ENCODE measurements at regions not wholly inside any gene's neighbourhood (a gene's known extent, or its start where the extent isn't known, plus 50 kb on each side); places are given as distances from the start of the nearest gene placed in this dataset.

DNA sequence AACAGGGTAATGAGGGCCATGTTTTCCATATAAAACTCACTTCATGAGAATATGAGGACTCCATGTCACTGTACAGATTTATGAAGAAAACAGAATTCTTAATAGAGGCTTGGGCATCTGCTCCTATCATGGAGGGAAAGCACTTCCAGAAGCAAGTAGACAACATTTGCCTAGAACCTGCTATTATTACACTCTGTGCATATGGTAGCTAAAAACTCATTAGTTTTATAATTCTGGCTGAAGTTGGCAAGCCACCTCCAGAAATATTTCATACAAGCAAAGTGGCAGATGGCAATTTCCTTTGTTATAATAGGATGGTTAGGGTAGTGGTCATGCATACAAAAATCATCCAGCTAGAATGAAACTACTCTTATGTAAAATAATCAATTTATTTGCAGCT lies 65.8 kb upstream of the TLK1 start:
- Histone ChIP-seq H3K4me2 (ENCODE audit: low read depth, low read length) (no peak overlapping the region), H3K27ac (ENCODE audit: insufficient read depth, low read length) (no peak overlapping the region), H4K5ac (ENCODE audit: low read depth, low read length) (no peak overlapping the region), H3K4ac (ENCODE audit: low read depth, low read length) (no peak overlapping the region), H2AK5ac (ENCODE audit: low read depth, low read length) (no peak overlapping the region), H2BK15ac (ENCODE audit: low read depth, low read length) (no peak overlapping the region), H3K18ac (ENCODE audit: low read depth, low read length) (no peak overlapping the region), H3K4me1 (ENCODE audit: control insufficient read depth, insufficient read depth, low read length) (no peaks in the 10 kb centered on the region; the same call in 1 of the 2 replicates), H3K27me3 (ENCODE audit: control insufficient read depth, insufficient read depth, low read length) (no peaks in the 10 kb centered on the region), H3K14ac (replicated peaks; ENCODE audit: low read depth, low read length) (peak overlapping the region; percentile 52; the same call in 1 of the 2 replicates), H2BK120ac (ENCODE audit: low read depth, low read length) (peak overlapping the region; percentile 57; the same call in 1 of the 2 replicates), H3K56ac (ENCODE audit: extremely low read depth, insufficient read depth, low read length) (no peak overlapping the region), H3K9ac (ENCODE audit: low read depth, low read length) (no peak overlapping the region), H4K91ac (ENCODE audit: insufficient read depth, low read depth, low read length) (peak overlapping the region; percentile 5; the same call in 1 of the 2 replicates), H4K8ac (ENCODE audit: low read depth in 2 of 2, low read length in 2 of 2) (no peak overlapping the region), H3K4me3 (ENCODE audit: insufficient read depth, low read depth, low read length) (no peak overlapping the region), H3K36me3 (ENCODE audit: control insufficient read depth, insufficient read depth, low read length) (no peaks in the 10 kb centered on the region), H3K9me3 (ENCODE audit: control insufficient read depth, insufficient read depth, low read length) (no peaks in the 10 kb centered on the region), H2BK20ac (ENCODE audit: low read depth, low read length) (peak overlapping the region; percentile 27; the same call in 1 of the 2 replicates), H3K23ac (ENCODE audit: low read depth, low read length) (no peak overlapping the region), H2AFZ (replicated peaks; ENCODE audit: low read length, poor library complexity) (no peak overlapping the region), H2BK5ac (ENCODE audit: low read depth, low read length, poor library complexity, severe bottlenecking) (no peak overlapping the region), H4K20me1 (ENCODE audit: insufficient read depth, low read length) (no peaks in the 10 kb centered on the region), H3K79me1 (ENCODE audit: low read depth in 1 of 2, low read length in 2 of 2) (no peaks in the 10 kb centered on the region), H3K9me1 (ENCODE audit: insufficient read depth, low read length) (no peaks in the 10 kb centered on the region), H2AK9ac (replicated peaks; ENCODE audit: low read depth, low read length, poor library complexity) (no peak overlapping the region)
- intact Hi-C loops (cut with micrococcal nuclease) (no loop called here), dilution Hi-C loops (cut with HindIII; ENCODE audit: low sequenced_read_pairs, unreplicated experiment) (no loop called here), in situ Hi-C loops (cut with MboI; ENCODE audit: low sequenced_read_pairs) (no loop called here)
- TF ChIP-seq NFE2L2 (IDR thresholded peaks at IDR 0.05; ENCODE audit: low read depth, low read length) (no peak), MAFK (IDR thresholded peaks at IDR 0.05; ENCODE audit: low read depth, low read length) (no peak), USF2 (IDR thresholded peaks at IDR 0.05; ENCODE audit: low read depth, low read length) (no peak), MXI1 (IDR thresholded peaks at IDR 0.05; ENCODE audit: borderline replicate concordance, low read depth, low read length) (no peak), RAD21 (IDR thresholded peaks at IDR 0.05; ENCODE audit: low read length) (no peak), CEBPB (IDR thresholded peaks at IDR 0.05; ENCODE audit: low read depth, low read length) (no peak), FOS (IDR thresholded peaks at IDR 0.05; ENCODE audit: low read depth, low read length) (no peak), SMC3 (IDR thresholded peaks at IDR 0.05; ENCODE audit: low read depth, low read length) (no peak), POLR2A (IDR thresholded peaks at IDR 0.05; ENCODE audit: low read depth, low read length) (no peak), CHD1 (IDR thresholded peaks at IDR 0.05; ENCODE audit: low read depth, low read length) (no peak), RFX5 (IDR thresholded peaks at IDR 0.05; ENCODE audit: low read depth, low read length) (no peak), CTCF (conservative IDR thresholded peaks at IDR 0.05; ENCODE audit: low read depth, low read length) (no peak), MAZ (IDR thresholded peaks at IDR 0.05; ENCODE audit: borderline replicate concordance, low read depth, low read length) (no peak), BHLHE40 (IDR thresholded peaks at IDR 0.05; ENCODE audit: low read depth, low read length) (no peak), RCOR1 (IDR thresholded peaks at IDR 0.05; ENCODE audit: insufficient replicate concordance, low read length) (no peak)
- TF ChIP-seq, protein P1, sequence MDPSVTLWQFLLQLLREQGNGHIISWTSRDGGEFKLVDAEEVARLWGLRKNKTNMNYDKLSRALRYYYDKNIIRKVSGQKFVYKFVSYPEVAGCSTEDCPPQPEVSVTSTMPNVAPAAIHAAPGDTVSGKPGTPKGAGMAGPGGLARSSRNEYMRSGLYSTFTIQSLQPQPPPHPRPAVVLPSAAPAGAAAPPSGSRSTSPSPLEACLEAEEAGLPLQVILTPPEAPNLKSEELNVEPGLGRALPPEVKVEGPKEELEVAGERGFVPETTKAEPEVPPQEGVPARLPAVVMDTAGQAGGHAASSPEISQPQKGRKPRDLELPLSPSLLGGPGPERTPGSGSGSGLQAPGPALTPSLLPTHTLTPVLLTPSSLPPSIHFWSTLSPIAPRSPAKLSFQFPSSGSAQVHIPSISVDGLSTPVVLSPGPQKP (IDR thresholded peaks at IDR 0.05; ENCODE audit: borderline replicate concordance, low read depth, low read length): no peak
- ChIA-PET CTCF (interaction anchor here (0.6 to 1.0 kb wide), 2 partner anchors 182 to 190 kb away, joined by 3 to 4 read pairs; no protein-coding TSS in a partner anchor), POLR2A (ENCODE audit: unreplicated experiment) (no interaction called here)
- DNase-seq (no peak), ATAC-seq (ENCODE audit: low read depth) (no peak)
- BruUV-seq (replicated peaks): no TSS peak

Data from IMR-90 (cell line).